ENCODE measurements at regions not wholly inside any gene's neighbourhood (a gene's known extent, or its start where the extent isn't known, plus 50 kb on each side); places are given as distances from the start of the nearest gene placed in this dataset.
"Not testable (repeated sequence)": the region's sequence is repeated elsewhere in the genome, so short reads cannot be mapped to it uniquely, and the experiment has no call there.

GRCh38 chr10:15430969-15431771, 60.1 kb upstream of the FAM171A1 start:
- Histone ChIP-seq H3K27ac (ENCODE audit: poor library complexity, severe bottlenecking) (no peak overlapping the region), H3K4me3 (ENCODE audit: severe bottlenecking) (no peak overlapping the region), H3K36me3 (ENCODE audit: low read depth) (no peaks in the 10 kb centered on the region), H3K4me1 (ENCODE audit: insufficient read depth, poor library complexity, severe bottlenecking) (no peaks in the 10 kb centered on the region), H3K27me3 (ENCODE audit: insufficient read depth, poor library complexity, severe bottlenecking) (no peaks in the 10 kb centered on the region), H3K9me3 (ENCODE audit: severe bottlenecking) (no peaks in the 10 kb centered on the region)
- no peak for ATAC-seq (ENCODE audit: low read depth)
- no peak for DNase-seq (ENCODE audit: low spot score)
- TF ChIP-seq CTCF (IDR thresholded peaks at IDR 0.05; ENCODE audit: poor library complexity, severe bottlenecking): no peak

DNA sequence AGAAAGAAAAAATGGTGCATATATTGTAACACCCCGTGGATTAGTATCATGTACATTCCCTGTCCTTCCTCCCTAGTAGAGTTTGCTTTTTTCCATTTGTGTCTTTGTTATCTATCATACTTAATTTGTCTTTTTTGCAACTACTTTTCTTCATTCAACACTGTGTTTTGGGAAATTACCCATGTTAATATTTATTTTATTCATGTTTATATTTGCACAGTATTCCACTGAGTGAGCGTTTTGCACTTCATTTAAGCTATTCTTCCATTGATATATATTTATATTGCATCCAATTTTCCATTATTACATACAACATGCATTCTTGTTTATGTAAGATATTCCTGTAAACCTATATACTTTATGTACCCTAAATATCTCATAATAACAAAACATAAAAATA, 57.6 kb upstream of the FAM171A1 start:
- H3K4me1 ChIP-seq (ENCODE audit: insufficient read depth, poor library complexity, severe bottlenecking): no peaks in the 10 kb centered on the region
- DNase-seq (ENCODE audit: low spot score): no peak
- no peaks in the 10 kb centered on the region for H3K36me3 ChIP-seq (ENCODE audit: low read depth)
- H3K27ac ChIP-seq (ENCODE audit: poor library complexity, severe bottlenecking): no peak overlapping the region
- H3K4me3 ChIP-seq (ENCODE audit: severe bottlenecking): no peak overlapping the region
- H3K9me3 ChIP-seq (ENCODE audit: severe bottlenecking): no peaks in the 10 kb centered on the region
- H3K27me3 ChIP-seq (ENCODE audit: insufficient read depth, poor library complexity, severe bottlenecking): no peaks in the 10 kb centered on the region
- TF ChIP-seq CTCF (IDR thresholded peaks at IDR 0.05; ENCODE audit: poor library complexity, severe bottlenecking): no peak
- ATAC-seq (ENCODE audit: low read depth): no peak

DNA sequence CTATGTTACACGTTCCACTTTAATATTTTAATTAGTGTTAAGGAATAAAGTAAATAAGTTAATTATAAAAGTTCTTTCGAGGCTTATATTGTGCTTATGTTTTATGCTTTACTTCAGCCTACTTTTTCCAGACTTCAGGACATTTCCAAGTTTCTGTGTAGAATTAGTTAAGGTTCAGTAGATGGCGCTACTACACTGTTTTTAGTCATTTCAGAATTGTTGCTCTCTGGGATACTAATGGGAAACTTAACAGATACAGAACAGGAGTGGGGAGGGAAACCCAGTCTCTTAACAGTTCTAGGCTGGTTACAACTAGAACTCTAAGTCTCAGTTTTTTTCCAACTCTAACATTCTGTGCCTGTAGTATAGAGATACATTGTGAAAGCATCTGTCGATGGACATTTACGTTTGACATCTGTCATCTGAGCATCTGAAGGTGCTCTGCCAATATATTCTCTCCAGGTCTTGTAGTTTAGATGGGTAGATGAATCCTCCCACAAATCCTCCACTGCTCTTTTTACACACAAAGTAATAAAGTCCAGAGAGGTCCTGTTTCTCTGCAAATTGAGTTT, 56.8 kb upstream of the FAM171A1 start:
- Histone ChIP-seq H3K27ac (ENCODE audit: poor library complexity, severe bottlenecking) (no peak overlapping the region), H3K9me3 (ENCODE audit: severe bottlenecking) (no peaks in the 10 kb centered on the region), H3K27me3 (ENCODE audit: insufficient read depth, poor library complexity, severe bottlenecking) (no peaks in the 10 kb centered on the region), H3K4me3 (ENCODE audit: severe bottlenecking) (no peak overlapping the region), H3K36me3 (ENCODE audit: low read depth) (no peaks in the 10 kb centered on the region), H3K4me1 (ENCODE audit: insufficient read depth, poor library complexity, severe bottlenecking) (no peaks in the 10 kb centered on the region)
- peak; percentile 68 for TF ChIP-seq CTCF (IDR thresholded peaks at IDR 0.05; ENCODE audit: poor library complexity, severe bottlenecking)
- ATAC-seq (ENCODE audit: low read depth) (peak; percentile 48; the same call in 1 of the 3 replicates), DNase-seq (ENCODE audit: low spot score) (no peak)

- Histone ChIP-seq H3K9me3 (ENCODE audit: severe bottlenecking) (no peaks in the 10 kb centered on the region), H3K4me1 (ENCODE audit: insufficient read depth, poor library complexity, severe bottlenecking) (no peaks in the 10 kb centered on the region), H3K27ac (ENCODE audit: poor library complexity, severe bottlenecking) (no peak overlapping the region), H3K4me3 (ENCODE audit: severe bottlenecking) (no peak overlapping the region), H3K36me3 (ENCODE audit: low read depth) (no peaks in the 10 kb centered on the region), H3K27me3 (ENCODE audit: insufficient read depth, poor library complexity, severe bottlenecking) (no peaks in the 10 kb centered on the region)
- ATAC-seq (ENCODE audit: low read depth): no peak
- TF ChIP-seq CTCF (IDR thresholded peaks at IDR 0.05; ENCODE audit: poor library complexity, severe bottlenecking): no peak
- no peak for DNase-seq (ENCODE audit: low spot score)
These were observed 55.5 kb upstream of the FAM171A1 start for GRCh38 chr10:15426558-15426957.

GRCh38 chr10:15426115-15426514, 55.0 kb upstream of the FAM171A1 start:
- Histone ChIP-seq H3K27me3 (ENCODE audit: insufficient read depth, poor library complexity, severe bottlenecking) (no peaks in the 10 kb centered on the region), H3K9me3 (ENCODE audit: severe bottlenecking) (no peaks in the 10 kb centered on the region), H3K4me3 (ENCODE audit: severe bottlenecking) (no peak overlapping the region), H3K27ac (ENCODE audit: poor library complexity, severe bottlenecking) (no peak overlapping the region), H3K36me3 (ENCODE audit: low read depth) (no peaks in the 10 kb centered on the region), H3K4me1 (ENCODE audit: insufficient read depth, poor library complexity, severe bottlenecking) (no peaks in the 10 kb centered on the region)
- no peak for DNase-seq (ENCODE audit: low spot score)
- TF ChIP-seq CTCF (IDR thresholded peaks at IDR 0.05; ENCODE audit: poor library complexity, severe bottlenecking): no peak
- ATAC-seq (ENCODE audit: low read depth): no peak

DNA sequence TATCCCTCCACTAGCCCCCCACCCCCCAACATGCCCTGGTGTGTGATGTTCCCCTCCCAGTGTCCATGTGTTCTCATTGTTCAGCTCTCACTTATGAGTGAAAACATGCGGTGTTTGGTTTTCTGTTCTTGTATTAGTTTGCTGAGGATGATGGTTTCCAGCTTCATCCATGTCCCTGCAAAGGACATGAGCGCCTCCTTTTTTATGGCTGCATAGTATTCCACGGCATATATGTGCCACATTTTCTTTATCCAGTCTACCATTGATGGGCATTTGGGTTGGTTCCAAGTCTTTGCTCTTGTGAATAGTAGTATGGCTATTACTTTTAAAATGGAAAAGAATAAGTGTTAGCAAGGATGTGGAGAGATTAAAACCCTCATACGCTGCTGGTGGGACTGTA, 50.8 kb upstream of the FAM171A1 start:
- DNase-seq (ENCODE audit: low spot score): not testable (repeated sequence)

More for the DNA sequence above, 50.8 kb upstream of the FAM171A1 start:
- ATAC-seq (ENCODE audit: low read depth); H3K27ac ChIP-seq (ENCODE audit: poor library complexity, severe bottlenecking); H3K9me3 ChIP-seq (ENCODE audit: severe bottlenecking); H3K27me3 ChIP-seq (ENCODE audit: insufficient read depth, poor library complexity, severe bottlenecking); H3K4me1 ChIP-seq (ENCODE audit: insufficient read depth, poor library complexity, severe bottlenecking); H3K4me3 ChIP-seq (ENCODE audit: severe bottlenecking); H3K36me3 ChIP-seq (ENCODE audit: low read depth): not testable (repeated sequence)

All from RWPE2 (cell line).